Endothelial cell of umbilical vein (primary cell): ENCODE measurements at regions not wholly inside any gene's neighbourhood (a gene's known extent, or its start where the extent isn't known, plus 50 kb on each side); places are given as distances from the start of the nearest gene placed in this dataset.

Source experiments
- GATA2 ChIP-seq: IDR thresholded peaks from 2 replicates; pipeline ENCODE4 v1.7.0; 2011; ENCODE audit warnings: low read depth, mild to moderate bottlenecking, moderate library complexity, mixed read lengths, low read length; ENCODE audit not compliant: insufficient read length, insufficient read depth
- POLR2A ChIP-seq: IDR thresholded peaks from 2 replicates; pipeline ENCODE4 v1.6.1; 2012; ENCODE audit warnings: low read depth, mild to moderate bottlenecking, control low read depth, low read length
- TF ChIP-seq, protein P1 (sequence below), 2 donors: IDR thresholded peaks; 1 replicate in 1 of 2; 2 replicates in 1 of 2; pipeline ENCODE4 v1.5.1; 2011; ENCODE audit warnings: low read length in 2 of 2, mild to moderate bottlenecking in 2 of 2, moderate library complexity in 2 of 2, control low read depth in 1 of 2, inconsistent platforms in 1 of 2, low read depth in 1 of 2; ENCODE audit not compliant: insufficient read depth in 1 of 2; ENCODE audit errors: extremely low read depth in 1 of 2

DNA sequence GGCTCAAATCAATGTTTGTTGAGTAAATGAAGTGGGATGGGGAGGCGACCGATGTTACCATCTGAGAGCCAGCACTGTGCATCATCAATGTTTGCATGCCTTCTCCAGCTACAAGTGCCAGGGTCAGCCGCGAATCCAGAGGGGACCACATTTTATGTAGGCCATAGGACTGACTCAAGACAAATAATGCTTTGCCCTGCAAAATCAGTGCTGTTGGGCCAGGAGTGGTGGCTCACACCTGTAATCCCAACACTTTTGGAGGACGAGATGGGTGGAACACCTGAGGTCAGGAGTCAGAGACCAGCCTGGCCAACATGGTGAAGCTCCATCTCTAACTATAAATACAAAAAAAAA lies 53.1 kb upstream of the WSB1 start:
- TF ChIP-seq, protein P1, sequence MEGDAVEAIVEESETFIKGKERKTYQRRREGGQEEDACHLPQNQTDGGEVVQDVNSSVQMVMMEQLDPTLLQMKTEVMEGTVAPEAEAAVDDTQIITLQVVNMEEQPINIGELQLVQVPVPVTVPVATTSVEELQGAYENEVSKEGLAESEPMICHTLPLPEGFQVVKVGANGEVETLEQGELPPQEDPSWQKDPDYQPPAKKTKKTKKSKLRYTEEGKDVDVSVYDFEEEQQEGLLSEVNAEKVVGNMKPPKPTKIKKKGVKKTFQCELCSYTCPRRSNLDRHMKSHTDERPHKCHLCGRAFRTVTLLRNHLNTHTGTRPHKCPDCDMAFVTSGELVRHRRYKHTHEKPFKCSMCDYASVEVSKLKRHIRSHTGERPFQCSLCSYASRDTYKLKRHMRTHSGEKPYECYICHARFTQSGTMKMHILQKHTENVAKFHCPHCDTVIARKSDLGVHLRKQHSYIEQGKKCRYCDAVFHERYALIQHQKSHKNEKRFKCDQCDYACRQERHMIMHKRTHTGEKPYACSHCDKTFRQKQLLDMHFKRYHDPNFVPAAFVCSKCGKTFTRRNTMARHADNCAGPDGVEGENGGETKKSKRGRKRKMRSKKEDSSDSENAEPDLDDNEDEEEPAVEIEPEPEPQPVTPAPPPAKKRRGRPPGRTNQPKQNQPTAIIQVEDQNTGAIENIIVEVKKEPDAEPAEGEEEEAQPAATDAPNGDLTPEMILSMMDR (IDR thresholded peaks at IDR 0.05; ENCODE audit: extremely low read depth in 1 of 2, insufficient read depth in 1 of 2, low read depth in 1 of 2, low read length in 2 of 2) = no peak
- no peak for TF ChIP-seq POLR2A
- no peak for TF ChIP-seq GATA2
